ENCODE measurements at regions not wholly inside any gene's neighbourhood (a gene's known extent, or its start where the extent isn't known, plus 50 kb on each side); places are given as distances from the start of the nearest gene placed in this dataset.

GRCh38 chr5:110321117-110321516 lies 405.4 kb downstream of the TMEM232 start (continued):
- TF ChIP-seq, protein P1, sequence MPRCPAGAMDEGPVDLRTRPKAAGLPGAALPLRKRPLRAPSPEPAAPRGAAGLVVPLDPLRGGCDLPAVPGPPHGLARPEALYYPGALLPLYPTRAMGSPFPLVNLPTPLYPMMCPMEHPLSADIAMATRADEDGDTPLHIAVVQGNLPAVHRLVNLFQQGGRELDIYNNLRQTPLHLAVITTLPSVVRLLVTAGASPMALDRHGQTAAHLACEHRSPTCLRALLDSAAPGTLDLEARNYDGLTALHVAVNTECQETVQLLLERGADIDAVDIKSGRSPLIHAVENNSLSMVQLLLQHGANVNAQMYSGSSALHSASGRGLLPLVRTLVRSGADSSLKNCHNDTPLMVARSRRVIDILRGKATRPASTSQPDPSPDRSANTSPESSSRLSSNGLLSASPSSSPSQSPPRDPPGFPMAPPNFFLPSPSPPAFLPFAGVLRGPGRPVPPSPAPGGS (IDR thresholded peaks at IDR 0.05; ENCODE audit: borderline replicate concordance, insufficient read depth, low read depth, low read length, poor library complexity, severe bottlenecking), result no peak
- no peak for TF ChIP-seq FOXM1 (IDR thresholded peaks at IDR 0.05; ENCODE audit: low read depth, low read length)
- no peak for TF ChIP-seq USF1 (IDR thresholded peaks at IDR 0.05; ENCODE audit: borderline replicate concordance, extremely low read length, insufficient read depth, low read depth, low read length)
- no peak for TF ChIP-seq STAT1 (conservative IDR thresholded peaks at IDR 0.05)
- TF ChIP-seq FOS (IDR thresholded peaks at IDR 0.05; ENCODE audit: borderline replicate concordance, extremely low read depth, insufficient read length), result no peak
- TF ChIP-seq NBN (IDR thresholded peaks at IDR 0.05), result no peak

GRCh38 chr5:110323357-110323756 lies 403.1 kb downstream of the TMEM232 start:
- Histone ChIP-seq H4K20me1 (ENCODE audit: control insufficient read depth, insufficient read depth) (no peaks in the 10 kb centered on the region), H3K36me3 (ENCODE audit: control insufficient read depth in 2 of 2, insufficient read depth in 2 of 2, low read length in 1 of 2) (no peaks in the 10 kb centered on the region), H3K9ac (ENCODE audit: control insufficient read depth, insufficient read depth, low read length) (no peak overlapping the region), H3K9me3 (replicated peaks; ENCODE audit: control insufficient read depth, insufficient read depth, low read length) (no peaks in the 10 kb centered on the region), H3K4me1 (ENCODE audit: control insufficient read depth, insufficient read depth, low read length) (no peaks in the 10 kb centered on the region), H3K4me2 (ENCODE audit: control insufficient read depth, insufficient read depth) (no peak overlapping the region), H3K4me3 (no peak overlapping the region), H3K27ac (ENCODE audit: control insufficient read depth, insufficient read depth) (no peak overlapping the region), H3K27me3 (replicated peaks in 1 of 2; ENCODE audit: control insufficient read depth in 2 of 2, insufficient read depth in 2 of 2, low read length in 1 of 2) (no peaks in the 10 kb centered on the region), H2AFZ (ENCODE audit: control insufficient read depth, low read depth, low read length) (no peak overlapping the region), H3K79me2 (ENCODE audit: control insufficient read depth, insufficient read depth, low read length) (no peaks in the 10 kb centered on the region)
- in situ Hi-C loops (cut with MboI), result no loop called here
- ChIA-PET RAD21 (ENCODE audit: unreplicated experiment) (interaction anchor here (1.1 kb wide), 1 partner anchor 9 kb away, joined by 4 read pairs; no protein-coding TSS in a partner anchor), CTCF (no interaction called here), POLR2A (interaction anchor here (0.6 kb wide), 1 partner anchor 10 kb away, joined by 5 read pairs; no protein-coding TSS in a partner anchor), SMC1A (ENCODE audit: uncharacterized antibody, unreplicated experiment) (interaction anchor here (1.2 kb wide), 1 partner anchor 8 kb away, joined by 5 read pairs; no protein-coding TSS in a partner anchor)
- intact Hi-C loops (cut with micrococcal nuclease; ENCODE audit: unreplicated experiment), result no loop called here
- BruUV-seq (replicated peaks), result no TSS peak
- ATAC-seq (no peak), FAIRE-seq (no peak), DNase-seq (ENCODE audit: low read depth, low spot score) (no peak)
- WGBS (ENCODE audit: insufficient coverage, insufficient replicate concordance, low lambda C conversion rate, missing lambda C conversion rate), result 29% methylated on average over 1 of the region's 1 CpG
- TF ChIP-seq MTA3 (IDR thresholded peaks at IDR 0.05; ENCODE audit: borderline replicate concordance, low read length) (no peak), YY1 (IDR thresholded peaks at IDR 0.05; ENCODE audit: low read depth, low read length) (no peak), EP300 (IDR thresholded peaks at IDR 0.05; ENCODE audit: borderline replicate concordance in 1 of 2, control insufficient read depth in 1 of 2, low read depth in 2 of 2, low read length in 2 of 2) (no peak), TBL1XR1 (IDR thresholded peaks at IDR 0.05; ENCODE audit: low read depth, low read length) (no peak), CREM (IDR thresholded peaks at IDR 0.05; ENCODE audit: low read depth) (no peak), BRCA1 (IDR thresholded peaks at IDR 0.05; ENCODE audit: low read depth, low read length) (no peak), USF2 (IDR thresholded peaks at IDR 0.05; ENCODE audit: borderline replicate concordance, low read depth, low read length) (no peak), POLR2AphosphoS5 (IDR thresholded peaks at IDR 0.05; ENCODE audit: low read length) (no peak)
- TF ChIP-seq, protein P1 (IDR thresholded peaks at IDR 0.05; ENCODE audit: borderline replicate concordance, insufficient read depth, low read depth, low read length, poor library complexity, severe bottlenecking), result no peak
- TF ChIP-seq, protein P2, sequence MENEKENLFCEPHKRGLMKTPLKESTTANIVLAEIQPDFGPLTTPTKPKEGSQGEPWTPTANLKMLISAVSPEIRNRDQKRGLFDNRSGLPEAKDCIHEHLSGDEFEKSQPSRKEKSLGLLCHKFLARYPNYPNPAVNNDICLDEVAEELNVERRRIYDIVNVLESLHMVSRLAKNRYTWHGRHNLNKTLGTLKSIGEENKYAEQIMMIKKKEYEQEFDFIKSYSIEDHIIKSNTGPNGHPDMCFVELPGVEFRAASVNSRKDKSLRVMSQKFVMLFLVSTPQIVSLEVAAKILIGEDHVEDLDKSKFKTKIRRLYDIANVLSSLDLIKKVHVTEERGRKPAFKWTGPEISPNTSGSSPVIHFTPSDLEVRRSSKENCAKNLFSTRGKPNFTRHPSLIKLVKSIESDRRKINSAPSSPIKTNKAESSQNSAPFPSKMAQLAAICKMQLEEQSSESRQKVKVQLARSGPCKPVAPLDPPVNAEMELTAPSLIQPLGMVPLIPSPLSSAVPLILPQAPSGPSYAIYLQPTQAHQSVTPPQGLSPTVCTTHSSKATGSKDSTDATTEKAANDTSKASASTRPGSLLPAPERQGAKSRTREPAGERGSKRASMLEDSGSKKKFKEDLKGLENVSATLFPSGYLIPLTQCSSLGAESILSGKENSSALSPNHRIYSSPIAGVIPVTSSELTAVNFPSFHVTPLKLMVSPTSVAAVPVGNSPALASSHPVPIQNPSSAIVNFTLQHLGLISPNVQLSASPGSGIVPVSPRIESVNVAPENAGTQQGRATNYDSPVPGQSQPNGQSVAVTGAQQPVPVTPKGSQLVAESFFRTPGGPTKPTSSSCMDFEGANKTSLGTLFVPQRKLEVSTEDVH (IDR thresholded peaks at IDR 0.05; ENCODE audit: low read depth, partially characterized antibody), result no peak

Data from GM12878 (cell line).